ENCODE measurements at regions not wholly inside any gene's neighbourhood (a gene's known extent, or its start where the extent isn't known, plus 50 kb on each side); places are given as distances from the start of the nearest gene placed in this dataset.

DNA sequence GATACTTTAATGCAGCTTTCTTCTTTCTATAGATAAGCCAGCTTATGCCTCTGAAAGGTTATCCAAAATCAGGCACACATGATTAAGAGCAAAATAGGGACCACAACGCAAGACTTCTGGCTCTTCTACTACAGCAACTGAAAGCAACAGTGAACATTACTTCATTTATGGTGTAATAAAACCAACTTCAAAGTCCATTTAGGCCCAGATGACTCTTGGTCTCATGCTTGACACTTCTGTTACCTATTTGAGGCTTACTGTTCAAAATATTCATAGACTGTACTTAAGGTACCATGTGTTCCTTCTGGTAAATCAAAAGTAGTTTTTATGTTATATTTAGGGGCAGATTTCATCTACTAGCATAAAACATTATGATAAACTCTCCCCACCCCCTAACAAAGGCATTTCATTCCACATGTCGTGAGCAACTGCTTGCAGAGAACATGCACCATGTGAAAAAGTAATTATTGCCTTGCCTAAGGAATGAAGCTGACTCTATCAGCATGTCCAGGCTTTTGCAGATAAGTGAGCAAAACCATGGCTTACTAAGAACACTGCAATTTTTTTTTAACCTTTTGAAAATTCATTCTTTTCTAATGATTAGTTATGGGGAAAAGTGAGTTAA, 154.9 kb upstream of the ITGB1 start:
- TF ChIP-seq, protein P1, sequence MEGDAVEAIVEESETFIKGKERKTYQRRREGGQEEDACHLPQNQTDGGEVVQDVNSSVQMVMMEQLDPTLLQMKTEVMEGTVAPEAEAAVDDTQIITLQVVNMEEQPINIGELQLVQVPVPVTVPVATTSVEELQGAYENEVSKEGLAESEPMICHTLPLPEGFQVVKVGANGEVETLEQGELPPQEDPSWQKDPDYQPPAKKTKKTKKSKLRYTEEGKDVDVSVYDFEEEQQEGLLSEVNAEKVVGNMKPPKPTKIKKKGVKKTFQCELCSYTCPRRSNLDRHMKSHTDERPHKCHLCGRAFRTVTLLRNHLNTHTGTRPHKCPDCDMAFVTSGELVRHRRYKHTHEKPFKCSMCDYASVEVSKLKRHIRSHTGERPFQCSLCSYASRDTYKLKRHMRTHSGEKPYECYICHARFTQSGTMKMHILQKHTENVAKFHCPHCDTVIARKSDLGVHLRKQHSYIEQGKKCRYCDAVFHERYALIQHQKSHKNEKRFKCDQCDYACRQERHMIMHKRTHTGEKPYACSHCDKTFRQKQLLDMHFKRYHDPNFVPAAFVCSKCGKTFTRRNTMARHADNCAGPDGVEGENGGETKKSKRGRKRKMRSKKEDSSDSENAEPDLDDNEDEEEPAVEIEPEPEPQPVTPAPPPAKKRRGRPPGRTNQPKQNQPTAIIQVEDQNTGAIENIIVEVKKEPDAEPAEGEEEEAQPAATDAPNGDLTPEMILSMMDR (IDR thresholded peaks at IDR 0.05), result no peak
- TF ChIP-seq POLR2A (IDR thresholded peaks at IDR 0.05), result no peak
